Astrocyte of the cerebellum (primary cell): ENCODE measurements at regions not wholly inside any gene's neighbourhood (a gene's known extent, or its start where the extent isn't known, plus 50 kb on each side); places are given as distances from the start of the nearest gene placed in this dataset.

Source experiments
- DNase-seq: peaks from one replicate; pipeline ENCODE4 v3.0.0-alpha.2; 2011; ENCODE audit warnings: low read depth
- H3K4me3 ChIP-seq: 2 replicates; pipeline ENCODE4 v1.5.1; 2011; ENCODE audit warnings: mild to moderate bottlenecking, low read depth, low read length, moderate library complexity
- in situ Hi-C: cut with HindIII; loops from 2 replicates; pipeline ENCODE4 v1.10.0; 2017; ENCODE audit warnings: low sequenced_read_pairs
- TF ChIP-seq, protein P1 (sequence below): IDR thresholded peaks from 2 replicates; pipeline ENCODE4 v1.5.1; 2012; ENCODE audit warnings: low read length, low read depth, moderate library complexity, mild to moderate bottlenecking; ENCODE audit errors: missing control alignments

DNA sequence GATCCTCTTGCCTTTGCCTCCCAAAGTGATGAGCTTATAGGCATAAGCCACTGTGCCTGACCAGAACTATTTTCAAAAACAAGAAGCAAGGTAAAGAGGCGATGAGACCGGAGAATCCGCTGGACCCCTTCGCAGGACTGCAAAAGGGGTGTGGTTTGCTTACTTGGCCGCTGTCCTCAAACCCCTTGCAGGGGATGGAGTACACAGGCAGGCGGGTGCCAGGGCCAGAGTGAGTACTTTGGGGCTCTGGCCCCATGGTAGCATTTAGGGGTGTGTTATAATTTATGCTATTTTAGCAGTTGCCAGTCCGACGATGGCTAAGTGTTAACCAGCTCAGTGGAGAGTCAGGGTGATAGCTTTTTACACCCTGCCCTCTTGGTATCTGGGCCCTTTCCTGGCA, 1454.9 kb downstream of the HACE1 start:
- no peak overlapping the region for H3K4me3 ChIP-seq
- TF ChIP-seq, protein P1, sequence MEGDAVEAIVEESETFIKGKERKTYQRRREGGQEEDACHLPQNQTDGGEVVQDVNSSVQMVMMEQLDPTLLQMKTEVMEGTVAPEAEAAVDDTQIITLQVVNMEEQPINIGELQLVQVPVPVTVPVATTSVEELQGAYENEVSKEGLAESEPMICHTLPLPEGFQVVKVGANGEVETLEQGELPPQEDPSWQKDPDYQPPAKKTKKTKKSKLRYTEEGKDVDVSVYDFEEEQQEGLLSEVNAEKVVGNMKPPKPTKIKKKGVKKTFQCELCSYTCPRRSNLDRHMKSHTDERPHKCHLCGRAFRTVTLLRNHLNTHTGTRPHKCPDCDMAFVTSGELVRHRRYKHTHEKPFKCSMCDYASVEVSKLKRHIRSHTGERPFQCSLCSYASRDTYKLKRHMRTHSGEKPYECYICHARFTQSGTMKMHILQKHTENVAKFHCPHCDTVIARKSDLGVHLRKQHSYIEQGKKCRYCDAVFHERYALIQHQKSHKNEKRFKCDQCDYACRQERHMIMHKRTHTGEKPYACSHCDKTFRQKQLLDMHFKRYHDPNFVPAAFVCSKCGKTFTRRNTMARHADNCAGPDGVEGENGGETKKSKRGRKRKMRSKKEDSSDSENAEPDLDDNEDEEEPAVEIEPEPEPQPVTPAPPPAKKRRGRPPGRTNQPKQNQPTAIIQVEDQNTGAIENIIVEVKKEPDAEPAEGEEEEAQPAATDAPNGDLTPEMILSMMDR = no peak
- in situ Hi-C loops = no loop called here
- DNase-seq = no peak

DNA sequence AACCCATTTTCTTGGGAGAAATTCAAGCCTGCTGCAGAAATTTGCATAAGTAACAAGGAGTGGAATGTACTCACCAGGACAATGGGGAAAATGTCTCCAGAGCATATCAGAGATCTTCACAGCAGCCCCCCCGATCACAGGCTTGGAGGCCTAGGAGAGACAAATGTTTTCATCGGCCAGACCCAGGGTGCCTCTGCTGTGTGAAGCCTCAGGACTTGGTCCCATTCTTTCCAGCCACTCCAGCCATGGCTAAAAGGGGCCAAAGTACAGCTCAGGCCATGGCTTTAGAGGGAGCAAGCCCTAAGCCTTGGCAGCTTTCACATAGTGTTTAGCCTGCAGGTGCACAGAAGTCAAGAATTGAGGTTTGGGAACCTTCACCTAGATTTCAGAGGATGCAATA, 1463.0 kb downstream of the HACE1 start:
- in situ Hi-C loops = no loop called here
- no peak overlapping the region for H3K4me3 ChIP-seq
- DNase-seq = no peak
- TF ChIP-seq, protein P1 = no peak

DNA sequence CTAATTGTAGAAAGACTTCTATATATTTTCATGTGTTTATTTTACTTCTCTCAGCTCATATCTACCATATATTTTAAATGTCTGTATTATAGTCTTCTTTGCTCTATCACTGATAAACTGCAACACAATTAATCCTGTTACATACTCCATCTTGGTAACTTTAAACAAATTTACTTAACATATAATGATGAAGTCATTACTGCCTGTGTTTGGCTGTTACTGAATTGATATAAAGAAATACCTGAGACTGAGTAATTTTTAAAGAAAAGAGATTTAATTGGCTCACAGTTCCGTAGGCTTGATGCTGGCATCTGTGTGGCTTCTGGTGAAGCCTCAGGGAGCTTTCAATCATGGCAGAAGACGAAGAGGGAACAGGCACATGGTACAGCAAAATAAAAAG, 1480.4 kb downstream of the HACE1 start:
- DNase-seq = no peak
- in situ Hi-C loops = no loop called here
- TF ChIP-seq, protein P1 = no peak
- no peak overlapping the region for H3K4me3 ChIP-seq

DNA sequence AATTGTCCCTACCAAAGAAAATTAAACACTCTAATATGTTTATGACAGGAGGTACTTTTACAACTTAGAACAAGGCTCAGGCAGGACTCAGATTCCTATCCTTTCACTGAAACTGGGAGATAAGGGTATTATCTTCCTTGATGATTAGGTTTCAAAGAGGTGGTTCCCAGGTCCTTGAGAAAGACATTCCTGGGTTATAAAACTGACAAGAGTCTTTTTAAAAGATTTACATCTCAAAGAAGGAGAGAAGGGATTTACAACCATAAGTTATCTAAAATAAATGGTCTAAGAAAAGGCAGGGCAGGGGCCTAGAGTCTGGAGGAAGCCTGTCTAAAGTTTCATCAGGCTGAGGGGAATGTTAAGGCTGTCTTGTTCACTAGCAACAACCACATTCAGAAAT, 1492.5 kb downstream of the HACE1 start:
- no peak for DNase-seq
- in situ Hi-C loops = no loop called here
- TF ChIP-seq, protein P1 = no peak
- no peak overlapping the region for H3K4me3 ChIP-seq

DNA sequence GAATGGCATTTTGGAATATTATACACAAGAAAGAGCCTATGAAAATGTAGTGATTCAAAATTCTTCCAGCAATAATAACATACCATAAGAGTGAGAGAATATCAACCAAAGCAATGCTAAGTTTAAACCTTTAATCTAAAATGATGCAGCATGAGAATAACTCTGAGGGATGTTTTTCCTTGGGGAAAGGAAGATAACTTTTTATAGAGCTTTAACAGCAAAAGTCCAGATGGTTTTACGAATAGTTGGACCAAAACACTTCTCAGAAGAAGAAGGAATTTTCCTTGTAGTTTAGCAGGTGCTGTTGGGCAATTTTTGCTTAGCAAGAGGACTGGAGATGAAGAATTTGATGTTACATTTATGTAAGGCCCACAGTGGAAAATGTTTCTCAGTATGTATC, 1503.2 kb downstream of the HACE1 start:
- in situ Hi-C loops = no loop called here
- H3K4me3 ChIP-seq = no peak overlapping the region
- DNase-seq = no peak
- TF ChIP-seq, protein P1 = no peak

DNA sequence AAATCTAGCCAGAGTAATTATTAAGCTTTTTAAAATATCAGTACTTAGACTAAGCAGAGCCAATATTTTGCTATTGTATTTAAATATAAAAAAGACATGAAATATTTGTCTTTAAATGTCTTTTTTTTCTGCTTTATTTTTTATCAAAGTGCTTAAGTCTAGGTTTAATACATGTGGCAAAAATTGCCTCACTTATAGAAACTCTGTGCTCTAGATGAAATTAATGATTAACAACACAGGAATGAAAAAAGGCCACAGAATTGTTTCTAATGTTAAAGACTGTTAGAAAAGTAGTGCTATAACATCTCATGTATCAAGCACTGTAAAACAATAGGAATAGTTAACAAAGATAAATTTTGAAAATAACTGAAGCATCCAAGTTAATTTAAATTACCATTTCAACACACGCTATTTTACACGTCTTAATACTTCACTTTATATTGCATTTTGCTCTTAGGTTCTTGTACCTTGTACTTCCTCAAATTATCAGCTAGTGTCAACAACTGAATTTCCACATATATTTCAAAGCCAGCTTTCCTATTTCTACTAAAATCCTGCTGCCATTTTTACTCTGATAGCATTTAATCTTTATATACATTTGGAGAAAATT, 1515.1 kb downstream of the HACE1 start:
- no peak overlapping the region for H3K4me3 ChIP-seq
- TF ChIP-seq, protein P1 = no peak
- no peak for DNase-seq
- in situ Hi-C loops = no loop called here

DNA sequence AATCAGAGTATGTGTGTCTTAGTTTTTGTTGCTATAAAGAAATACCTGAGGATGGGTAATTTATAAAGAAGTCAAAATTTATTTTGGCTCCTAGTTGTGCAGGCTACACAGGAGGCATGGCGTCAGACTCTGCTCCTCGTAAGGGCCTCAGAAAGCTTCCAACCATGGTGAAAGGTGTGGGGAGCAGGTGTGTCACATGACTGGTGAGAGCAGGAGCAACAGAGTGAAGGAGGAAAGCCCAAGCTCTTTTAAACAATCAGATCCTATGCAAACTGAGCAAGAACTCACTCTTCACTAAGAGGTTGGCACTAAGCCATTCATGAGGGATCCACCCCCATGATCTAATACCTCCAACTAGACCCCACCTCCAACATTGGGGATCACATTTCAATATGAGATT, 1524.3 kb downstream of the HACE1 start:
- in situ Hi-C loops = no loop called here
- DNase-seq = no peak
- TF ChIP-seq, protein P1 = no peak
- H3K4me3 ChIP-seq = no peak overlapping the region
